ENCODE measurements at regions not wholly inside any gene's neighbourhood (a gene's known extent, or its start where the extent isn't known, plus 50 kb on each side); places are given as distances from the start of the nearest gene placed in this dataset.

- POLR2A ChIA-PET: no interaction called here
These were observed 140.6 kb upstream of the GJE1 start for GRCh38 chr6:141992109-141992508.

GRCh38 chr6:141990840-141991239 is 141.9 kb upstream of the GJE1 start:
- CTCF ChIA-PET: no interaction called here
- Histone ChIP-seq H3K4me1 (ENCODE audit: control insufficient read depth in 1 of 2, extremely low read depth in 1 of 2, insufficient read depth in 2 of 2, low read length in 2 of 2) (no peaks in the 10 kb centered on the region), H3K27me3 (replicated peaks in 1 of 2; ENCODE audit: control insufficient read depth in 2 of 2, extremely low read depth in 1 of 2, insufficient read depth in 2 of 2, low read length in 1 of 2) (peaks cover 0 to 4% of the 10 kb centered on the region in 2 experiments), H3K9me3 (no peaks in the 10 kb centered on the region), H3K4me3 (ENCODE audit: control insufficient read depth in 1 of 2, extremely low read depth in 1 of 2, low read length in 1 of 2) (no peak overlapping the region), H3K36me3 (ENCODE audit: control insufficient read depth in 2 of 2, extremely low read depth in 1 of 2, insufficient read depth in 1 of 2, low read length in 1 of 2) (no peaks in the 10 kb centered on the region), H3K27ac (ENCODE audit: low read length) (no peak overlapping the region)
- Mint-ChIP-seq H3K4me1 (peaks cover 0 to 2% (median 0%) of the 10 kb centered on the region in 3 donors), H3K27ac (no peak overlapping the region), H3K27me3 (peaks cover 2 to 5% of the 10 kb centered on the region in 2 donors), H3K4me3 (no peak overlapping the region), H3K36me3 (no peaks in the 10 kb centered on the region), H3K9me3 (peaks cover 0 to 5% (median 5%) of the 10 kb centered on the region in 3 donors)
- no CpG with 5 or more reads among the region's 1 CpG for WGBS (ENCODE audit: insufficient coverage)
- POLR2A ChIA-PET: no interaction called here
- no peak for ATAC-seq (replicated peaks in 1 of 4)
- DNase-seq: no peak

More at GRCh38 chr6:141992109-141992508, 140.6 kb upstream of the GJE1 start:
- Mint-ChIP-seq H3K4me1 (peaks cover 0 to 2% (median 0%) of the 10 kb centered on the region in 3 donors), H3K27me3 (peaks cover 2 to 5% of the 10 kb centered on the region in 2 donors), H3K4me3 (no peak overlapping the region), H3K9me3 (peaks cover 4 to 15% (median 12%) of the 10 kb centered on the region in 3 donors), H3K36me3 (no peaks in the 10 kb centered on the region), H3K27ac (no peak overlapping the region)
- no peak for ATAC-seq (replicated peaks in 1 of 4)
- no peaks in the 10 kb centered on the region for H3K4me1 ChIP-seq (ENCODE audit: control insufficient read depth in 1 of 2, extremely low read depth in 1 of 2, insufficient read depth in 2 of 2, low read length in 2 of 2)
- no peak overlapping the region for H3K4me3 ChIP-seq (ENCODE audit: control insufficient read depth in 1 of 2, extremely low read depth in 1 of 2, low read length in 1 of 2)
- peaks cover 0 to 4% of the 10 kb centered on the region in 2 experiments for H3K27me3 ChIP-seq (replicated peaks in 1 of 2; ENCODE audit: control insufficient read depth in 2 of 2, extremely low read depth in 1 of 2, insufficient read depth in 2 of 2, low read length in 1 of 2)
- no peaks in the 10 kb centered on the region for H3K9me3 ChIP-seq
- no CpG with 5 or more reads among the region's 2 CpGs for WGBS (ENCODE audit: insufficient coverage)
- no peaks in the 10 kb centered on the region for H3K36me3 ChIP-seq (ENCODE audit: control insufficient read depth in 2 of 2, extremely low read depth in 1 of 2, insufficient read depth in 1 of 2, low read length in 1 of 2)
- DNase-seq: no peak
- no peak overlapping the region for H3K27ac ChIP-seq (ENCODE audit: low read length)
- CTCF ChIA-PET: interaction anchor here in 1 of 2 donors (1.2 kb wide), 1 partner anchor 216 kb away, joined by 4 read pairs; no protein-coding TSS in a partner anchor

- H3K4me1 Mint-ChIP-seq: peaks cover 0 to 2% (median 0%) of the 10 kb centered on the region in 3 donors
- no CpG with 5 or more reads among the region's 1 CpG for WGBS (ENCODE audit: insufficient coverage)
- peaks cover 0 to 4% of the 10 kb centered on the region in 2 experiments for H3K27me3 ChIP-seq (replicated peaks in 1 of 2; ENCODE audit: control insufficient read depth in 2 of 2, extremely low read depth in 1 of 2, insufficient read depth in 2 of 2, low read length in 1 of 2)
- no peaks in the 10 kb centered on the region for H3K9me3 Mint-ChIP-seq
- H3K4me3 ChIP-seq (ENCODE audit: control insufficient read depth in 1 of 2, extremely low read depth in 1 of 2, low read length in 1 of 2): no peak overlapping the region
- H3K4me1 ChIP-seq (ENCODE audit: control insufficient read depth in 1 of 2, extremely low read depth in 1 of 2, insufficient read depth in 2 of 2, low read length in 2 of 2): no peaks in the 10 kb centered on the region
- ChIA-PET POLR2A (no interaction called here), CTCF (interaction anchor here (0.7 to 1.4 kb wide), 7 partner anchors 11 to 1436 kb away, joined by 3 to 5 read pairs (median 3); no protein-coding TSS in a partner anchor)
- H3K4me3 Mint-ChIP-seq: no peak overlapping the region
- no peaks in the 10 kb centered on the region for H3K36me3 ChIP-seq (ENCODE audit: control insufficient read depth in 2 of 2, extremely low read depth in 1 of 2, insufficient read depth in 1 of 2, low read length in 1 of 2)
- DNase-seq (no peak), ATAC-seq (replicated peaks in 1 of 4) (no peak)
- no peaks in the 10 kb centered on the region for H3K27me3 Mint-ChIP-seq
- H3K27ac ChIP-seq (ENCODE audit: low read length): no peak overlapping the region
- no peak overlapping the region for H3K27ac Mint-ChIP-seq
- H3K36me3 Mint-ChIP-seq: no peaks in the 10 kb centered on the region
- no peaks in the 10 kb centered on the region for H3K9me3 ChIP-seq
These were observed 143.1 kb upstream of the GJE1 start for GRCh38 chr6:141989706-141989959.

- Mint-ChIP-seq H3K27me3 (no peaks in the 10 kb centered on the region), H3K27ac (no peak overlapping the region), H3K36me3 (no peaks in the 10 kb centered on the region), H3K9me3 (no peaks in the 10 kb centered on the region), H3K4me3 (no peak overlapping the region), H3K4me1 (peaks cover 0 to 2% (median 0%) of the 10 kb centered on the region in 3 donors)
- Histone ChIP-seq H3K4me3 (ENCODE audit: control insufficient read depth in 1 of 2, extremely low read depth in 1 of 2, low read length in 1 of 2) (no peak overlapping the region), H3K27ac (ENCODE audit: low read length) (no peak overlapping the region), H3K36me3 (ENCODE audit: control insufficient read depth in 2 of 2, extremely low read depth in 1 of 2, insufficient read depth in 1 of 2, low read length in 1 of 2) (no peaks in the 10 kb centered on the region), H3K27me3 (replicated peaks in 1 of 2; ENCODE audit: control insufficient read depth in 2 of 2, extremely low read depth in 1 of 2, insufficient read depth in 2 of 2, low read length in 1 of 2) (no peaks in the 10 kb centered on the region), H3K9me3 (no peaks in the 10 kb centered on the region), H3K4me1 (ENCODE audit: control insufficient read depth in 1 of 2, extremely low read depth in 1 of 2, insufficient read depth in 2 of 2, low read length in 2 of 2) (no peaks in the 10 kb centered on the region)
- CTCF ChIA-PET: interaction anchor here (0.7 to 1.4 kb wide), 7 partner anchors 11 to 1436 kb away, joined by 3 to 5 read pairs (median 3); no protein-coding TSS in a partner anchor
- DNase-seq (peak in 12 of 35 experiments; percentile 2 to 47 (median 8)), ATAC-seq (replicated peaks in 1 of 4) (no peak)
- WGBS (ENCODE audit: insufficient coverage): no CpG with 5 or more reads among the region's 2 CpGs
- POLR2A ChIA-PET: no interaction called here
These were observed 143.6 kb upstream of the GJE1 start for GRCh38 chr6:141988954-141989705.

- Histone ChIP-seq H3K4me1 (ENCODE audit: control insufficient read depth in 1 of 2, extremely low read depth in 1 of 2, insufficient read depth in 2 of 2, low read length in 2 of 2) (no peaks in the 10 kb centered on the region), H3K27me3 (replicated peaks in 1 of 2; ENCODE audit: control insufficient read depth in 2 of 2, extremely low read depth in 1 of 2, insufficient read depth in 2 of 2, low read length in 1 of 2) (no peaks in the 10 kb centered on the region), H3K36me3 (ENCODE audit: control insufficient read depth in 2 of 2, extremely low read depth in 1 of 2, insufficient read depth in 1 of 2, low read length in 1 of 2) (no peaks in the 10 kb centered on the region), H3K9me3 (no peaks in the 10 kb centered on the region), H3K27ac (ENCODE audit: low read length) (no peak overlapping the region), H3K4me3 (ENCODE audit: control insufficient read depth in 1 of 2, extremely low read depth in 1 of 2, low read length in 1 of 2) (no peak overlapping the region)
- no peaks in the 10 kb centered on the region for H3K36me3 Mint-ChIP-seq
- H3K27me3 Mint-ChIP-seq: no peaks in the 10 kb centered on the region
- H3K4me3 Mint-ChIP-seq: no peak overlapping the region
- DNase-seq (no peak), ATAC-seq (replicated peaks in 1 of 4) (no peak)
- ChIA-PET POLR2A (no interaction called here), CTCF (interaction anchor here in 1 of 2 donors (0.7 kb wide), 1 partner anchor 220 kb away, joined by 3 read pairs; no protein-coding TSS in a partner anchor)
- no peak overlapping the region for H3K27ac Mint-ChIP-seq
- WGBS (ENCODE audit: insufficient coverage): no CpG with 5 or more reads among the region's 2 CpGs
- H3K9me3 Mint-ChIP-seq: no peaks in the 10 kb centered on the region
- H3K4me1 Mint-ChIP-seq: peaks cover 0 to 2% (median 2%) of the 10 kb centered on the region in 3 donors
These were observed 144.4 kb upstream of the GJE1 start for GRCh38 chr6:141988327-141988726.

- H3K4me1 ChIP-seq (ENCODE audit: control insufficient read depth in 1 of 2, extremely low read depth in 1 of 2, insufficient read depth in 2 of 2, low read length in 2 of 2): no peaks in the 10 kb centered on the region
- Mint-ChIP-seq H3K36me3 (no peaks in the 10 kb centered on the region), H3K4me3 (no peak overlapping the region), H3K4me1 (peaks cover 0 to 5% (median 4%) of the 10 kb centered on the region in 3 donors), H3K27ac (no peak overlapping the region), H3K27me3 (no peaks in the 10 kb centered on the region), H3K9me3 (no peaks in the 10 kb centered on the region)
- ChIA-PET CTCF (interaction anchor here in 1 of 2 donors (0.7 kb wide), 1 partner anchor 9 kb away, joined by 3 read pairs; no protein-coding TSS in a partner anchor), POLR2A (no interaction called here)
- H3K4me3 ChIP-seq (ENCODE audit: control insufficient read depth in 1 of 2, extremely low read depth in 1 of 2, low read length in 1 of 2): no peak overlapping the region
- no peaks in the 10 kb centered on the region for H3K36me3 ChIP-seq (ENCODE audit: control insufficient read depth in 2 of 2, extremely low read depth in 1 of 2, insufficient read depth in 1 of 2, low read length in 1 of 2)
- 95% methylated on average over 4 of the region's 4 CpGs for WGBS (ENCODE audit: insufficient coverage)
- H3K27me3 ChIP-seq (replicated peaks in 1 of 2; ENCODE audit: control insufficient read depth in 2 of 2, extremely low read depth in 1 of 2, insufficient read depth in 2 of 2, low read length in 1 of 2): no peaks in the 10 kb centered on the region
- H3K27ac ChIP-seq (ENCODE audit: low read length): no peak overlapping the region
- DNase-seq (no peak), ATAC-seq (replicated peaks in 1 of 4) (no peak)
- H3K9me3 ChIP-seq: no peaks in the 10 kb centered on the region
These were observed 146.3 kb upstream of the GJE1 start for GRCh38 chr6:141986457-141986856.

Data from T-cell (primary cell).